H1 (cell line): ENCODE measurements at regions not wholly inside any gene's neighbourhood (a gene's known extent, or its start where the extent isn't known, plus 50 kb on each side); places are given as distances from the start of the nearest gene placed in this dataset.

Source experiments
- CTCF ChIA-PET: fragments of 300-600 bp; sonication (Branson Sonifier 250); formaldehyde crosslinking; loops from one replicate; lab custom pipeline; 2021; ENCODE audit not compliant: partially characterized antibody; lab: Charles Lee
- POLR2A ChIA-PET: fragments of 300-600 bp; sonication (Branson Sonifier 250); formaldehyde crosslinking; loops from one replicate; lab custom pipeline; 2021; ENCODE audit warnings: inconsistent platforms; ENCODE audit not compliant: partially characterized antibody; lab: Charles Lee
- DNase-seq, 2 experiments: peaks; one replicate each; pipeline versions ENCODE4 v3.0.0 to v3.0.0-alpha.2; 2010 to 2022; ENCODE audit warnings: low spot score in 2 of 2, low read depth in 1 of 2, mixed read lengths in 1 of 2
- FAIRE-seq: peaks from 2 replicates; lab custom pipeline; 2011; peaks lifted over from hg19 to GRCh38; lab: Jason Lieb, UNC
- H2AFZ ChIP-seq: 2 replicates; pipeline ENCODE4 v1.8.1; 2012; ENCODE audit warnings: low read length, inconsistent platforms
- H2AK5ac ChIP-seq: 2 replicates; pipeline ENCODE4 v1.6.1; 2013; ENCODE audit warnings: low read depth, low read length
- H2BK120ac ChIP-seq: replicated peaks from 2 replicates; pipeline ENCODE3; 2013; ENCODE audit warnings: low read depth, low read length, inconsistent platforms
- H2BK12ac ChIP-seq: 2 replicates; pipeline ENCODE4 v1.6.1; 2013; ENCODE audit warnings: low read depth, low read length
- H2BK15ac ChIP-seq: 2 replicates; pipeline ENCODE4 v1.6.1; 2013; ENCODE audit warnings: low read length
- H2BK20ac ChIP-seq: 2 replicates; pipeline ENCODE4 v1.6.1; 2013; ENCODE audit warnings: low read length
- H2BK5ac ChIP-seq: 2 replicates; pipeline ENCODE4 v1.6.1; 2013; ENCODE audit warnings: low read depth, low read length
- H3K14ac ChIP-seq: 2 replicates; pipeline ENCODE4 v1.6.1; 2013; ENCODE audit warnings: inconsistent platforms; ENCODE audit not compliant: insufficient read length
- H3K18ac ChIP-seq: 2 replicates; pipeline ENCODE4 v1.6.1; 2013; ENCODE audit warnings: low read length; ENCODE audit errors: extremely low read depth
- H3K23ac ChIP-seq: 2 replicates; pipeline ENCODE4 v1.6.1; 2013; ENCODE audit warnings: inconsistent platforms; ENCODE audit not compliant: insufficient read length
- H3K23me2 ChIP-seq: 2 replicates; pipeline ENCODE4 v1.6.1; 2013; ENCODE audit warnings: low read depth, low read length
- H3K27ac ChIP-seq: 2 replicates; pipeline ENCODE4 v1.6.1; 2011; ENCODE audit warnings: low read depth, low read length, inconsistent platforms
- H3K27me3 ChIP-seq, 4 experiments: replicated peaks in 1 of 4; 1 replicate in 1 of 4; 2 replicates in 3 of 4; pipeline versions ENCODE4 v1.6.1 to v1.8.1; 2011 to 2013; ENCODE audit warnings: low read length in 3 of 4, mild to moderate bottlenecking in 3 of 4, inconsistent platforms in 2 of 4, mixed read lengths in 2 of 4, moderate library complexity in 1 of 4; ENCODE audit not compliant: control insufficient read depth in 3 of 4, insufficient read depth in 3 of 4; ENCODE audit errors: extremely low read depth in 1 of 4
- H3K36me3 ChIP-seq, 4 experiments: 2 replicates each; pipeline versions ENCODE4 v1.6.1 to v1.8.1; 2011 to 2013; ENCODE audit warnings: mild to moderate bottlenecking in 4 of 4, low read length in 3 of 4, moderate library complexity in 2 of 4, control low read depth in 1 of 4, inconsistent platforms in 1 of 4; ENCODE audit not compliant: insufficient read depth in 4 of 4, control insufficient read depth in 2 of 4
- H3K4ac ChIP-seq: replicated peaks from 2 replicates; pipeline ENCODE3; 2013; ENCODE audit warnings: low read length, low read depth, mixed read lengths, inconsistent platforms; ENCODE audit not compliant: insufficient read length
- H3K4me1 ChIP-seq, 4 experiments: replicated peaks in 1 of 4; 1 replicate in 1 of 4; 2 replicates in 3 of 4; pipeline versions ENCODE4 v1.6.1 to v1.8.1; 2011 to 2013; ENCODE audit warnings: low read length in 3 of 4, inconsistent platforms in 2 of 4, mixed read lengths in 1 of 4; ENCODE audit not compliant: insufficient read depth in 4 of 4, control insufficient read depth in 3 of 4
- H3K4me2 ChIP-seq, 2 experiments: 2 replicates each; pipeline versions ENCODE4 v1.6.1 to v1.8.1; 2011 to 2013; ENCODE audit warnings: low read depth in 2 of 2, low read length in 2 of 2, control low read depth in 1 of 2, inconsistent platforms in 1 of 2, mild to moderate bottlenecking in 1 of 2; ENCODE audit not compliant: insufficient read depth in 1 of 2
- H3K4me3 ChIP-seq, 4 experiments: fragments of 200-600, 300-600 bp in 1 of 4; sonication (generic), shearing (Covaris generic), sonication (Bioruptor Twin) in 1 of 4; 2 replicates each; pipeline versions ENCODE4 v1.5.1 to v1.8.1; 2011 to 2016; ENCODE audit warnings: low read length in 4 of 4, low read depth in 3 of 4, control low read depth in 2 of 4, inconsistent platforms in 2 of 4, mild to moderate bottlenecking in 2 of 4, mixed read lengths in 1 of 4, moderate library complexity in 1 of 4; ENCODE audit not compliant: insufficient read depth in 2 of 4; ENCODE audit errors: extremely low read depth in 1 of 4
- H3K56ac ChIP-seq: replicated peaks from 2 replicates; pipeline ENCODE3; 2013; ENCODE audit warnings: low read depth, mild to moderate bottlenecking, mixed read lengths, low read length, inconsistent platforms; ENCODE audit not compliant: insufficient read length
- H3K79me1 ChIP-seq: 2 replicates; pipeline ENCODE4 v1.6.1; 2013; ENCODE audit warnings: low read depth, low read length, control low read depth
- H3K79me2 ChIP-seq, 2 experiments: 2 replicates each; pipeline versions ENCODE4 v1.6.1 to v1.8.1; 2012 to 2013; ENCODE audit warnings: low read length in 2 of 2, mild to moderate bottlenecking in 2 of 2, inconsistent platforms in 1 of 2; ENCODE audit not compliant: insufficient read depth in 2 of 2, control insufficient read depth in 1 of 2
- H3K9ac ChIP-seq, 4 experiments: replicated peaks in 1 of 4; 1 replicate in 1 of 4; 2 replicates in 3 of 4; pipeline versions ENCODE4 v1.6.1 to v1.8.1; 2011 to 2013; ENCODE audit warnings: low read depth in 3 of 4, low read length in 3 of 4, control low read depth in 2 of 4, mild to moderate bottlenecking in 2 of 4, moderate library complexity in 2 of 4, inconsistent platforms in 1 of 4; ENCODE audit errors: extremely low read depth in 1 of 4
- H3K9me3 ChIP-seq, 2 experiments: 2 replicates each; pipeline versions ENCODE4 v1.6.1 to v1.8.1; 2012 to 2013; ENCODE audit warnings: mild to moderate bottlenecking in 2 of 2, moderate library complexity in 2 of 2, control low read depth in 1 of 2, inconsistent platforms in 1 of 2, low read depth in 1 of 2, low read length in 1 of 2, mixed read lengths in 1 of 2; ENCODE audit not compliant: insufficient read depth in 2 of 2
- H4K20me1 ChIP-seq, 2 experiments: replicated peaks in 1 of 2; 2 replicates each; pipeline versions ENCODE3 to v1.8.1; 2011 to 2013; ENCODE audit warnings: inconsistent platforms in 2 of 2, low read length in 2 of 2, mild to moderate bottlenecking in 1 of 2; ENCODE audit not compliant: insufficient read depth in 2 of 2, control insufficient read depth in 1 of 2
- H4K5ac ChIP-seq: 2 replicates; pipeline ENCODE4 v1.6.1; 2013; ENCODE audit warnings: low read length, low read depth, mixed read lengths, inconsistent platforms; ENCODE audit not compliant: insufficient read length
- H4K8ac ChIP-seq: 2 replicates; pipeline ENCODE4 v1.8.0; 2013; ENCODE audit warnings: mild to moderate bottlenecking, moderate library complexity, low read length, inconsistent platforms; ENCODE audit not compliant: insufficient read depth; ENCODE audit errors: extremely low read depth
- H4K91ac ChIP-seq: replicated peaks from 2 replicates; pipeline ENCODE3; 2013; ENCODE audit warnings: low read length, mixed read lengths, inconsistent platforms; ENCODE audit not compliant: insufficient read length
- BACH1 ChIP-seq: IDR thresholded peaks from 2 replicates; pipeline ENCODE4 v1.6.1; 2012; ENCODE audit warnings: low read length, improper control_type of control experiment
- CBX5 ChIP-seq: fragments of 300-800, 300-1000 bp; sonication (generic); IDR thresholded peaks from 2 replicates; pipeline ENCODE4 v1.7.1; 2016; ENCODE audit warnings: antibody characterized with exemption, low read length, low read depth
- EP300 ChIP-seq, 2 experiments: IDR thresholded peaks; 1 replicate in 1 of 2; 2 replicates in 1 of 2; pipeline ENCODE4 v1.6.1; 2011 to 2012; ENCODE audit warnings: low read depth in 2 of 2, low read length in 2 of 2, mild to moderate bottlenecking in 2 of 2, borderline replicate concordance in 1 of 2, inconsistent platforms in 1 of 2, moderate library complexity in 1 of 2
- RAD21 ChIP-seq, 2 experiments: IDR thresholded peaks in 1 of 2; conservative IDR thresholded peaks in 1 of 2; 2 replicates each; pipeline ENCODE4 v1.6.1; 2011; ENCODE audit warnings: low read depth in 2 of 2, low read length in 2 of 2, improper control_type of control experiment in 1 of 2, inconsistent platforms in 1 of 2, mild to moderate bottlenecking in 1 of 2, moderate library complexity in 1 of 2
- SRF ChIP-seq: IDR thresholded peaks from 2 replicates; pipeline ENCODE4 v1.6.1; 2011; ENCODE audit warnings: mild to moderate bottlenecking, low read depth, low read length, moderate library complexity
- WGBS, 2 experiments: shearing (Covaris generic) in 1 of 2; methylation state at CpG; one replicate each; pipeline versions ENCODE4 v1.1.6 to v1.1.7; 2013 to 2015; ENCODE audit warnings: low lambda C conversion rate in 2 of 2, mixed read lengths in 2 of 2, inconsistent platforms in 1 of 2, low coverage in 1 of 2, missing lambda C conversion rate in 1 of 2; ENCODE audit not compliant: insufficient replicate concordance in 2 of 2, insufficient coverage in 1 of 2, insufficient read length in 1 of 2; ENCODE audit errors: extremely low coverage in 1 of 2, missing lambda C conversion rate in 1 of 2; 5-methylcytosine and 5-hydroxymethylcytosine counted together
- TF ChIP-seq, protein P1 (sequence below): IDR thresholded peaks from 2 replicates; pipeline ENCODE4 v1.6.1; 2012; ENCODE audit warnings: low read length, inconsistent platforms
- TF ChIP-seq, protein P2 (sequence below), 3 experiments: IDR thresholded peaks; 1 replicate in 2 of 3; 2 replicates in 1 of 3; pipeline versions ENCODE4 v1.5.1 to v1.6.1; 2011; ENCODE audit warnings: low read length in 3 of 3, mild to moderate bottlenecking in 3 of 3, inconsistent platforms in 2 of 3, low read depth in 1 of 3, moderate library complexity in 1 of 3; ENCODE audit not compliant: insufficient read depth in 1 of 3; ENCODE audit errors: control extremely low read depth in 1 of 3

DNA sequence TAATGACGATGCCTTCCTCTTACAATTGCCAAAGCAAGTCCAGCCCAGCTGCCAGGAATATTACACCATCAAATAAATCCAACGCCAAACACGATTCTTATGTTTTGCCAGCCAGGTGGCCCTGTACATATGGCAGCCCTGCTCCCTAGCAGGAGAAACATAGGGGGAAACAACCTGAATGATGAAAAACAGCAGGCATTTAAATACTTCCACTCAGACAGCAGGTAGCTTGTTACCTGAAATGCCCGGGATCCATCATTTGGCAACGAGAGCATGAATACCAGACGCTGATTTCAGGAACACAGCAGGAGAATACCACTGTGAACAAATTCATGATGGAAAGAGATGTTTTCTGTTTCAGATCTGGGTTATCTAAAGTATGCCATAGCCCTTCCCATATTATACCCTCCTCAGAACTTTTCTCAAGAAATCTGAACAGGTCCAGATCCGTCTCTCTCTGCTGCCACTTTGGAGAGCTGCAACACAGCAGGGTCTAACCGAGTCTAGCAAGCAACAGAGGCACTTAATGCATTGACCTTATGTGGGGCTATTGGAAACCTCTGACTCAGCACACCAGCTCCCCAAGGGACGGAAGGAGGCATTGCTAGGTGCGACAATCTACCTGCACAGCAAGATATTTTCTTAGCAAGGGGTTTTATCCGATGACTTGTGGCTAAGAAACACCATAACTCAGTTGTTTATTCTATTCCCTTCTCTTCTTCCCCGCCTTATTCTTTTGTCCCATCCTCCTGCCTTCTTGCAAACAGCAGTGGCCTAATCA, 166.3 kb downstream of the BARHL2 start:
- no peaks in the 10 kb centered on the region for H3K4me1 ChIP-seq
- no peak overlapping the region for H3K23ac ChIP-seq
- no peak overlapping the region for H3K56ac ChIP-seq
- 67% methylated on average over 12 of the region's 12 CpGs; no CpG with 5 or more reads in 1 of the 2 experiments for WGBS, 2 experiments
- no peak overlapping the region for H3K27ac ChIP-seq
- H3K4me3 ChIP-seq = no peak overlapping the region
- H3K79me1 ChIP-seq = no peaks in the 10 kb centered on the region
- H3K4me2 ChIP-seq = no peak overlapping the region
- ChIA-PET CTCF (interaction anchor here (0.7 to 2.4 kb wide), 18 partner anchors 10 to 935 kb away, joined by 3 to 16 read pairs (median 4); no protein-coding TSS in a partner anchor), POLR2A (interaction anchor here (0.9 kb wide), 1 partner anchor 10 kb away, joined by 3 read pairs; no protein-coding TSS in a partner anchor)
- H2BK12ac ChIP-seq = no peak overlapping the region
- H2BK120ac ChIP-seq = no peak overlapping the region
- H4K20me1 ChIP-seq = no peaks in the 10 kb centered on the region
- no peaks in the 10 kb centered on the region for H3K23me2 ChIP-seq
- no peak overlapping the region for H2AFZ ChIP-seq
- H3K36me3 ChIP-seq = no peaks in the 10 kb centered on the region
- FAIRE-seq (peak; percentile 87), DNase-seq (peak; percentile 43 to 45)
- no peak overlapping the region for H3K4ac ChIP-seq
- no peak overlapping the region for H2BK15ac ChIP-seq
- no peaks in the 10 kb centered on the region for H3K9me3 ChIP-seq
- H3K27me3 ChIP-seq = no peaks in the 10 kb centered on the region; a peak in 1 of 7 replicates
- no peak overlapping the region for H4K8ac ChIP-seq
- H3K18ac ChIP-seq = no peak overlapping the region
- no peak overlapping the region for H2BK5ac ChIP-seq
- H2AK5ac ChIP-seq = no peak overlapping the region
- no peak overlapping the region for H3K14ac ChIP-seq
- no peak overlapping the region for H4K91ac ChIP-seq
- H3K9ac ChIP-seq = no peak overlapping the region
- H4K5ac ChIP-seq = no peak overlapping the region
- H3K79me2 ChIP-seq = no peaks in the 10 kb centered on the region
- no peak overlapping the region for H2BK20ac ChIP-seq
- TF ChIP-seq RAD21 (IDR thresholded peaks at IDR 0.05 in 1 of 2, conservative IDR thresholded peaks at IDR 0.05 in 1 of 2; ENCODE audit: low read depth in 2 of 2, low read length in 2 of 2) (peak; percentile 70 to 76), SRF (0 out of 2 replicates have a peak, but pooled peaks have one; percentile 29), EP300 (IDR thresholded peaks at IDR 0.05; ENCODE audit: borderline replicate concordance in 1 of 2, low read depth in 2 of 2, low read length in 2 of 2) (no peak), CBX5 (no peak), BACH1 (peak; percentile 91)
- TF ChIP-seq, protein P1, sequence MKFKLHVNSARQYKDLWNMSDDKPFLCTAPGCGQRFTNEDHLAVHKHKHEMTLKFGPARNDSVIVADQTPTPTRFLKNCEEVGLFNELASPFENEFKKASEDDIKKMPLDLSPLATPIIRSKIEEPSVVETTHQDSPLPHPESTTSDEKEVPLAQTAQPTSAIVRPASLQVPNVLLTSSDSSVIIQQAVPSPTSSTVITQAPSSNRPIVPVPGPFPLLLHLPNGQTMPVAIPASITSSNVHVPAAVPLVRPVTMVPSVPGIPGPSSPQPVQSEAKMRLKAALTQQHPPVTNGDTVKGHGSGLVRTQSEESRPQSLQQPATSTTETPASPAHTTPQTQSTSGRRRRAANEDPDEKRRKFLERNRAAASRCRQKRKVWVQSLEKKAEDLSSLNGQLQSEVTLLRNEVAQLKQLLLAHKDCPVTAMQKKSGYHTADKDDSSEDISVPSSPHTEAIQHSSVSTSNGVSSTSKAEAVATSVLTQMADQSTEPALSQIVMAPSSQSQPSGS = no peak
- TF ChIP-seq, protein P2, sequence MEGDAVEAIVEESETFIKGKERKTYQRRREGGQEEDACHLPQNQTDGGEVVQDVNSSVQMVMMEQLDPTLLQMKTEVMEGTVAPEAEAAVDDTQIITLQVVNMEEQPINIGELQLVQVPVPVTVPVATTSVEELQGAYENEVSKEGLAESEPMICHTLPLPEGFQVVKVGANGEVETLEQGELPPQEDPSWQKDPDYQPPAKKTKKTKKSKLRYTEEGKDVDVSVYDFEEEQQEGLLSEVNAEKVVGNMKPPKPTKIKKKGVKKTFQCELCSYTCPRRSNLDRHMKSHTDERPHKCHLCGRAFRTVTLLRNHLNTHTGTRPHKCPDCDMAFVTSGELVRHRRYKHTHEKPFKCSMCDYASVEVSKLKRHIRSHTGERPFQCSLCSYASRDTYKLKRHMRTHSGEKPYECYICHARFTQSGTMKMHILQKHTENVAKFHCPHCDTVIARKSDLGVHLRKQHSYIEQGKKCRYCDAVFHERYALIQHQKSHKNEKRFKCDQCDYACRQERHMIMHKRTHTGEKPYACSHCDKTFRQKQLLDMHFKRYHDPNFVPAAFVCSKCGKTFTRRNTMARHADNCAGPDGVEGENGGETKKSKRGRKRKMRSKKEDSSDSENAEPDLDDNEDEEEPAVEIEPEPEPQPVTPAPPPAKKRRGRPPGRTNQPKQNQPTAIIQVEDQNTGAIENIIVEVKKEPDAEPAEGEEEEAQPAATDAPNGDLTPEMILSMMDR (IDR thresholded peaks at IDR 0.05; ENCODE audit: control extremely low read depth in 1 of 3, insufficient read depth in 1 of 3, low read depth in 1 of 3, low read length in 3 of 3) = peak; percentile 56 to 77 (median 57)
